ENCODE measurements at regions not wholly inside any gene's neighbourhood (a gene's known extent, or its start where the extent isn't known, plus 50 kb on each side); places are given as distances from the start of the nearest gene placed in this dataset.

DNA sequence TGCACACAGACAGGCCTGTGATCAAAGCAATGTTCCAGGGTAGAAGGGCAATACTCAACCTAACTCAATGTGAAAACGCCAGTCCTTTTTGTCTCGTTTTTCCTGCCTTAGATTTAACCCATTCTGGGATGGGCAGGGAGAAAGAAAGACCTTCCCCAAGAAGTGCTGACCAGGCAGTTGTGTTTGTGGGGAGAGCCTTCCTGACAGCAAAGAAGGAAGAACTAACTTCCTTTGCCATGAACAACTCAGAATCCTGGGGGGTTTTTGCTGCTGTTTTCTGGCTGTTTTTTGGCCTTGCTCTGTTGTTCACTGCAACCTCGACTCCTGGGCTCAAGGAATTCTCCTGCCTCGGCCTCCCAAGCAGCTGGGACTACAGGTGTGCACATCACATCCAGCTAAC lies 112.0 kb upstream of the RAB4A start:
- peaks cover 0 to 14% (median 10%) of the 10 kb centered on the region in 4 donors for H3K4me1 ChIP-seq
- no peaks in the 10 kb centered on the region for H3K9me3 ChIP-seq
- H3K27ac ChIP-seq = no peak overlapping the region
- peak in 1 of 2 donors; percentile 21 for DNase-seq
- H3K36me3 ChIP-seq = no peaks in the 10 kb centered on the region
- TF ChIP-seq, protein P1, sequence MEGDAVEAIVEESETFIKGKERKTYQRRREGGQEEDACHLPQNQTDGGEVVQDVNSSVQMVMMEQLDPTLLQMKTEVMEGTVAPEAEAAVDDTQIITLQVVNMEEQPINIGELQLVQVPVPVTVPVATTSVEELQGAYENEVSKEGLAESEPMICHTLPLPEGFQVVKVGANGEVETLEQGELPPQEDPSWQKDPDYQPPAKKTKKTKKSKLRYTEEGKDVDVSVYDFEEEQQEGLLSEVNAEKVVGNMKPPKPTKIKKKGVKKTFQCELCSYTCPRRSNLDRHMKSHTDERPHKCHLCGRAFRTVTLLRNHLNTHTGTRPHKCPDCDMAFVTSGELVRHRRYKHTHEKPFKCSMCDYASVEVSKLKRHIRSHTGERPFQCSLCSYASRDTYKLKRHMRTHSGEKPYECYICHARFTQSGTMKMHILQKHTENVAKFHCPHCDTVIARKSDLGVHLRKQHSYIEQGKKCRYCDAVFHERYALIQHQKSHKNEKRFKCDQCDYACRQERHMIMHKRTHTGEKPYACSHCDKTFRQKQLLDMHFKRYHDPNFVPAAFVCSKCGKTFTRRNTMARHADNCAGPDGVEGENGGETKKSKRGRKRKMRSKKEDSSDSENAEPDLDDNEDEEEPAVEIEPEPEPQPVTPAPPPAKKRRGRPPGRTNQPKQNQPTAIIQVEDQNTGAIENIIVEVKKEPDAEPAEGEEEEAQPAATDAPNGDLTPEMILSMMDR (IDR thresholded peaks at IDR 0.05) = no peak
- H3K4me3 ChIP-seq = no peak overlapping the region
- intact Hi-C loops (cut with DNase I; ENCODE audit: low total_unique reads) = loop anchor here (5.0 to 10.0 kb wide), 2 partner anchors 422 to 494 kb away; partner anchors contain the start of gene RHOU
- H3K27me3 ChIP-seq = no peaks in the 10 kb centered on the region

DNA sequence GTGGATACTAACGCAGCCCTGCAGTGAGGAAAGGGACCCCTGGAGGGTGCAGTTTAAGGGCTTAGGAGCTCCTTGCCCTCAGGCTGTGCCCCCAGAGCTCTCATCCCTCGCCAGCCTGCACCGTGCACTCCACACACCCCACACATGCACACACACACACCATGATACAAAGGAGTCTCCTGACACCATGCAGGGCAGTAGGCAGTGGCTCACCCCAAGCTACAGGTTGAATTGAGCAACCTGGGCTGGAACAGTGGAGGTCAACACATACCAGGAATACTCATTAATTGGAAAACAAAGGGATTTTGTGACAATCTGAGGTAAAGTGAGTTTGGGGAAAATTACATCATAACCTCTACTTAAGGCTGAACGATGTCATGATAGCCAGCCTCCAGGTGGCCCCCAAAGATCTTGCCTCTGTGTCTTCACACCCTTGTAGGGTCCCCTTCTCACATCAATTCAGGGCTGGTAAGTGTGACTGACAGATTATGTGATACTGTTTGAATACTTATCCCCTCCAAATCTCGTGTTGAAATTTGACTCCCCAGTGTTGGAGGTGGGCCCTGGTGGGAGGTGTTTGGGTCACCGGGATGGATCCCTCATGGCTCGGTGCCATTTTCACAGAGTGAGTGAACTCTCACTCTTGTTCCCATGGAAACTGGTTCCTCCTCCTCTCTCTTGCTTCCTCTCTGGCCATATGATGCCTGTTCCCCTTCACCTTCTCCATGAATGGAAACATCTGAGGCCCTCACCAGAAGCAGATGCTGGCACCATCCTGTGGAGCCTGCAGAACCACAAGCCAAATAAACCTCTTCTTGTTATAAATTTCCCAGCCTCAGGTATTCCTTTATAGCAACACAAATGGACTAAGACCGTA lies 111.0 kb upstream of the RAB4A start:
- no peak overlapping the region for H3K27ac ChIP-seq
- TF ChIP-seq, protein P1 (IDR thresholded peaks at IDR 0.05) = no peak
- peaks cover 0 to 21% (median 13%) of the 10 kb centered on the region in 4 donors for H3K4me1 ChIP-seq
- H3K27me3 ChIP-seq = no peaks in the 10 kb centered on the region
- H3K9me3 ChIP-seq = no peaks in the 10 kb centered on the region
- intact Hi-C loops (cut with DNase I; ENCODE audit: low total_unique reads) = loop anchor here (5.0 to 10.0 kb wide), 2 partner anchors 423 to 495 kb away; partner anchors contain the start of gene RHOU
- no peak overlapping the region for H3K4me3 ChIP-seq
- no peaks in the 10 kb centered on the region for H3K36me3 ChIP-seq
- peak in 1 of 2 donors; percentile 41 for DNase-seq

DNA sequence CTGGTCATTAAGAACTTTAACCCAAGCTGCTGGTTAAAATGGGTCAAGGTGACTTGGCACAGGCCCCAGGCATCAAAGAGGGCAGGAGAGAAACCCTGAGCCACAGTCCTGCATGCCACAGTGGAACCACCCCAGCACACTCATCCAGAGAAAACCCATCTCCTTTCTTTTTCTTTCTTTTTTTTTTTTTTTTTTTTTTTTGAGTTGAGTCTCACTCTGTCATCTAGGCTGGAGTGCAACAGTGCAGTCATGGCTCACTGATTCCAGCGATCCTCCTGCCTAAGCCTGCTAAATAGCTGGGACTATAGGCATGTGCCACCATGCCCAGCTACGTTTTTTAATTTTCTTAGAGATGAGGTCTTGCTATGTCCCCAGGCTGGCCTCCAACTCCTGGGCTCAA lies 109.2 kb upstream of the RAB4A start:
- Histone ChIP-seq H3K9me3 (no peaks in the 10 kb centered on the region), H3K36me3 (no peaks in the 10 kb centered on the region), H3K4me1 (peaks cover 0 to 19% (median 3%) of the 10 kb centered on the region in 4 donors), H3K27me3 (no peaks in the 10 kb centered on the region), H3K4me3 (no peak overlapping the region), H3K27ac (no peak overlapping the region)
- intact Hi-C loops (cut with DNase I; ENCODE audit: low total_unique reads) = no loop called here
- TF ChIP-seq, protein P1 (IDR thresholded peaks at IDR 0.05) = no peak
- peak in 1 of 2 donors; percentile 15 for DNase-seq

DNA sequence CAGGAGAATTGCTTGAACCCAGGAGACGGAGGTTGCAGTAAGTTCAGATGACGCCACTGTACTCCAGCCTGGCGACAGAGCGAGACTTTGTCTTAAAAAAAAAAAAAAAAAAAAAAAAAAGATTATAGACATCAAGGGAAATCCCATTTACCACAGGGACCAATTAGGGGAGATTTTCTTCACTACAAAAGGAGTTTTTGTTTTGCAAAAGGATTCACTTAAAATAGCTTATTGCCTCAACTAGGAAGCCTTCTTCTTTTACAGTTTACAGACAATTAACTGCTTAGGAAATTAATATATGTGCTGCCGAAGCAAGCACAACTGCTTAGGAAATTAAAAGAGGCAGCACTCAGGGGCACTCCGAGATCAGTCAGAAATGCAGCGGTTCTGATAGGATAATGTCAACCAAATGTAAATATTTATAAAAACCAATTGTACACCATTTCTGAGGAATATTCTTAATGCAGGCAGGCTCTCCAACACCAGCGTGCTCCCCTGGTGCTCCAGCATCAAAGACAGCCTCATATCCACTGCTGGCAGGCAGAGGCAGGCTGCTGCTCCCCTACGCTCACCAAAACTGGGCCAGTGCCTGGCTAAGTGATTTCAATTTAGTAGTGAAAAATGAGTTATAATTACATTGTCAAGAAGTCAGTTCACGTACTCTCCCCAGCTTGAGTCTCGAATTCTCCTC lies 107.9 kb upstream of the RAB4A start:
- H3K36me3 ChIP-seq = no peaks in the 10 kb centered on the region
- intact Hi-C loops (cut with DNase I; ENCODE audit: low total_unique reads) = no loop called here
- TF ChIP-seq, protein P1 (IDR thresholded peaks at IDR 0.05) = no peak
- no peaks in the 10 kb centered on the region for H3K9me3 ChIP-seq
- no peak for DNase-seq
- peaks cover 0 to 19% (median 3%) of the 10 kb centered on the region in 4 donors for H3K4me1 ChIP-seq
- H3K4me3 ChIP-seq = no peak overlapping the region
- no peaks in the 10 kb centered on the region for H3K27me3 ChIP-seq
- no peak overlapping the region for H3K27ac ChIP-seq

DNA sequence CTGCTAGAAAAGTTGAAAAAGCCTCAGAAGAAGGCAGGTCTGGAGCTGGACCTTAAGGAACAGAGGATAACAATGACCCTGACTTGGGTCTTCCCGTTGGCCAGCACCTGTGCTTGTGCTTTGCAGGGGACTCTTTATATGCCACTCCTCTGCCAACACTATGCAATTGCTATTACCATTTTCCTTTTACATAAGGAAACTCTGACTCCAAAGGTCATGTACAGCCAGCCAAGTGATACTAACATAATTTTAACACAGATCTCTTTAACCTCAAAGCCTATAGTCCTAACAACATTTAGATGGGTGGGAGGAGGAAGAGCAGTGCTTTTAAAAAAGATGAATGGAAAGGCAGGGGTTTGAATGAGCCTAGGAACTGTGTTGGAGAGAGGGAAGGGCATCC lies 106.6 kb upstream of the RAB4A start:
- TF ChIP-seq, protein P1 (IDR thresholded peaks at IDR 0.05) = no peak
- no peak overlapping the region for H3K27ac ChIP-seq
- no peaks in the 10 kb centered on the region for H3K27me3 ChIP-seq
- no peaks in the 10 kb centered on the region for H3K9me3 ChIP-seq
- no peaks in the 10 kb centered on the region for H3K36me3 ChIP-seq
- H3K4me3 ChIP-seq = no peak overlapping the region
- DNase-seq = no peak
- peaks cover 0 to 19% (median 3%) of the 10 kb centered on the region in 4 donors for H3K4me1 ChIP-seq
- intact Hi-C loops (cut with DNase I; ENCODE audit: low total_unique reads) = no loop called here

Data from tibial artery (tissue), 4 donors.